H9 (cell line): ENCODE measurements at regions not wholly inside any gene's neighbourhood (a gene's known extent, or its start where the extent isn't known, plus 50 kb on each side); places are given as distances from the start of the nearest gene placed in this dataset.

Experiments
- DNase-seq: peaks from one replicate; pipeline ENCODE4 v3.0.0-alpha.2; 2017
- H2AFZ ChIP-seq: one replicate; pipeline ENCODE4 v1.6.1; 2013; ENCODE audit warnings: mild to moderate bottlenecking, low read length, control low read depth, moderate library complexity
- H2AK5ac ChIP-seq: 2 replicates; pipeline ENCODE4 v1.6.1; 2013; ENCODE audit warnings: low read length, control low read depth, mixed read lengths; ENCODE audit not compliant: insufficient read length
- H2BK120ac ChIP-seq: one replicate; pipeline ENCODE4 v1.6.1; 2013; ENCODE audit warnings: low read depth, mild to moderate bottlenecking, low read length, control low read depth, inconsistent platforms; ENCODE audit not compliant: poor library complexity, severe bottlenecking
- H2BK12ac ChIP-seq: 2 replicates; pipeline ENCODE4 v1.6.1; 2013; ENCODE audit warnings: low read length, control low read depth, mixed read lengths, low read depth; ENCODE audit not compliant: insufficient read length
- H2BK15ac ChIP-seq: 2 replicates; pipeline ENCODE4 v1.6.1; 2013; ENCODE audit warnings: low read depth, low read length, control low read depth
- H2BK20ac ChIP-seq: one replicate; pipeline ENCODE4 v1.6.1; 2013; ENCODE audit warnings: low read depth, mild to moderate bottlenecking, low read length, control low read depth, inconsistent platforms; ENCODE audit not compliant: poor library complexity, severe bottlenecking
- H2BK5ac ChIP-seq: 2 replicates; pipeline ENCODE4 v1.6.1; 2013; ENCODE audit warnings: low read length, control low read depth, mixed read lengths; ENCODE audit not compliant: insufficient read length
- H3K14ac ChIP-seq: 2 replicates; pipeline ENCODE4 v1.6.1; 2013; ENCODE audit warnings: low read length, control low read depth; ENCODE audit not compliant: insufficient read depth
- H3K18ac ChIP-seq: 2 replicates; pipeline ENCODE4 v1.6.1; 2013; ENCODE audit warnings: low read depth, mild to moderate bottlenecking, mixed read lengths, low read length, control low read depth; ENCODE audit not compliant: insufficient read length
- H3K23ac ChIP-seq: 2 replicates; pipeline ENCODE4 v1.6.1; 2013; ENCODE audit warnings: low read length, control low read depth, mixed read lengths, low read depth; ENCODE audit not compliant: insufficient read length
- H3K23me2 ChIP-seq: 2 replicates; pipeline ENCODE4 v1.6.1; 2013; ENCODE audit warnings: low read depth, mild to moderate bottlenecking, mixed read lengths, low read length, control low read depth; ENCODE audit not compliant: insufficient read length, poor library complexity, severe bottlenecking
- H3K27ac ChIP-seq: 2 replicates; pipeline ENCODE4 v1.5.1; 2013; ENCODE audit warnings: low read length, control low read depth, mixed read lengths, low read depth; ENCODE audit not compliant: insufficient read length
- H3K27me3 ChIP-seq: 2 replicates; pipeline ENCODE4 v1.6.1; 2013; ENCODE audit warnings: low read length, control low read depth, inconsistent platforms; ENCODE audit not compliant: insufficient read depth
- H3K4ac ChIP-seq: 2 replicates; pipeline ENCODE4 v1.6.1; 2013; ENCODE audit warnings: low read depth, mild to moderate bottlenecking, control low read depth, inconsistent platforms, low read length, moderate library complexity
- H3K4me1 ChIP-seq: 2 replicates; pipeline ENCODE4 v1.6.1; 2013; ENCODE audit warnings: low read length, control low read depth, inconsistent platforms; ENCODE audit not compliant: insufficient read depth
- H3K4me2 ChIP-seq: 2 replicates; pipeline ENCODE4 v1.6.1; 2013; ENCODE audit warnings: low read length, control low read depth, mixed read lengths; ENCODE audit not compliant: insufficient read length, insufficient read depth
- H3K56ac ChIP-seq: 2 replicates; pipeline ENCODE4 v1.6.1; 2013; ENCODE audit warnings: low read depth, mild to moderate bottlenecking, mixed read lengths, low read length, control low read depth; ENCODE audit not compliant: insufficient read length
- H3K79me1 ChIP-seq: 2 replicates; pipeline ENCODE4 v1.6.1; 2013; ENCODE audit warnings: low read depth, mild to moderate bottlenecking, moderate library complexity, low read length, control low read depth, inconsistent platforms; ENCODE audit not compliant: insufficient read depth, poor library complexity, severe bottlenecking
- H3K79me2 ChIP-seq: 2 replicates; pipeline ENCODE4 v1.6.1; 2013; ENCODE audit warnings: low read length, control low read depth, inconsistent platforms; ENCODE audit not compliant: insufficient read depth
- H3K9ac ChIP-seq: 2 replicates; pipeline ENCODE4 v1.6.1; 2013; ENCODE audit warnings: low read length, control low read depth, mixed read lengths; ENCODE audit not compliant: insufficient read length; ENCODE audit errors: extremely low read depth
- H3K9me3 ChIP-seq: one replicate; pipeline ENCODE4 v1.6.1; 2013; ENCODE audit warnings: low read depth, low read length, inconsistent platforms; ENCODE audit not compliant: control insufficient read depth
- H3T11ph ChIP-seq: one replicate; pipeline ENCODE4 v1.6.1; 2013; ENCODE audit warnings: mild to moderate bottlenecking, low read length, control low read depth, inconsistent platforms
- H4K20me1 ChIP-seq: one replicate; pipeline ENCODE4 v1.6.1; 2013; ENCODE audit not compliant: control insufficient read depth, insufficient read length, insufficient read depth
- H4K5ac ChIP-seq: 2 replicates; pipeline ENCODE4 v1.6.1; 2013; ENCODE audit warnings: low read depth, mild to moderate bottlenecking, mixed read lengths, low read length, control low read depth; ENCODE audit not compliant: insufficient read length
- H4K8ac ChIP-seq: replicated peaks from 2 replicates; pipeline ENCODE4 v1.6.1; 2013; ENCODE audit warnings: low read length, control low read depth, mixed read lengths, low read depth; ENCODE audit not compliant: insufficient read length
- H4K91ac ChIP-seq: 2 replicates; pipeline ENCODE4 v1.6.1; 2013; ENCODE audit warnings: low read depth, mild to moderate bottlenecking, moderate library complexity, mixed read lengths, low read length, control low read depth; ENCODE audit not compliant: insufficient read length
- H3K27ac Mint-ChIP-seq, 3 experiments: 2 replicates in 2 of 3; 3 replicates in 1 of 3; pipeline ENCODE4 v1.8.0; 2020 to 2021; ENCODE audit warnings: mixed read lengths in 3 of 3, mild to moderate bottlenecking in 1 of 3, moderate library complexity in 1 of 3
- H3K27me3 Mint-ChIP-seq: 2 replicates; pipeline ENCODE4 v1.8.0; 2021; ENCODE audit warnings: low read depth, mild to moderate bottlenecking, moderate library complexity, mixed read lengths
- H3K36me3 Mint-ChIP-seq, 3 experiments: 2 replicates in 2 of 3; 3 replicates in 1 of 3; pipeline ENCODE4 v1.8.0; 2020 to 2021; ENCODE audit warnings: low read depth in 3 of 3, mixed read lengths in 3 of 3; ENCODE audit not compliant: insufficient read depth in 1 of 3
- H3K4me1 Mint-ChIP-seq, 2 experiments: 2 replicates each; pipeline ENCODE4 v1.8.0; 2020; ENCODE audit warnings: mixed read lengths in 2 of 2
- H3K4me3 Mint-ChIP-seq, 2 experiments: 2 replicates in 1 of 2; 3 replicates in 1 of 2; pipeline ENCODE4 v1.8.0; 2020 to 2021; ENCODE audit warnings: mild to moderate bottlenecking in 2 of 2, mixed read lengths in 2 of 2, moderate library complexity in 1 of 2
- H3K9me3 Mint-ChIP-seq, 2 experiments: 2 replicates in 1 of 2; 3 replicates in 1 of 2; pipeline ENCODE4 v1.8.0; 2020; ENCODE audit warnings: mild to moderate bottlenecking in 2 of 2, mixed read lengths in 2 of 2, moderate library complexity in 1 of 2
- TF ChIP-seq, protein P1 (sequence below): fragments of 200-600 bp; sonication (generic); conservative IDR thresholded peaks from 3 replicates; pipeline ENCODE4 v1.8.0; 2021; ENCODE audit warnings: antibody characterized with exemption, mild to moderate bottlenecking

DNA sequence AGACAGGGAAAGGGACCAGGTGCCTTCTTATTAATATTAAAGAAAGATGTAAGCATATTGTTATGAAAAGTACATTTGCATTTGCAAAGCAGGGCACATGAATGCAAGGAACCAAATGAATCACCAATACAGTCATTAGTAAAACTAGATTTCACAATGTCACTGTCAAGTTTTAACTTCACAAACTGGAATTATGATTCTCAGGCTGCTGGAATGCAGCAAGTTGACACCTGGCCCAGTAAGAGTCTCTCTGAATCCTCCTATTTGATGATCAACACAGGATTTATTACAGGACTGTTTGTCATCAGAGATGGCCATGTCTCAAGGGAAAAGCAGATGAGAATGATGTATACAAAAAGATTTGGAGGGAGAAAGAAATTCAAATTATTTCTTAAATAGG is 72.9 kb upstream of the STK39 start:
- no peak overlapping the region for H2BK5ac ChIP-seq
- no peaks in the 10 kb centered on the region for H3K36me3 Mint-ChIP-seq
- H3T11ph ChIP-seq, result no peak overlapping the region
- no peaks in the 10 kb centered on the region for H3K9me3 ChIP-seq
- H3K4me1 Mint-ChIP-seq, result peaks cover 15 to 30% of the 10 kb centered on the region in 2 experiments
- no peak overlapping the region for H3K23ac ChIP-seq
- H3K4me1 ChIP-seq, result peaks cover 4% of the 10 kb centered on the region; the same call in 1 of the 2 replicates
- H2BK120ac ChIP-seq, result no peak overlapping the region
- DNase-seq, result no peak
- no peak overlapping the region for H4K91ac ChIP-seq
- no peaks in the 10 kb centered on the region; the same call in 1 of the 2 replicates for H3K27me3 Mint-ChIP-seq
- H3K56ac ChIP-seq, result no peak overlapping the region
- no peaks in the 10 kb centered on the region for H3K23me2 ChIP-seq
- H3K4me2 ChIP-seq, result no peak overlapping the region
- H3K79me1 ChIP-seq, result no peaks in the 10 kb centered on the region
- no peaks in the 10 kb centered on the region for H4K20me1 ChIP-seq
- H3K14ac ChIP-seq, result no peak overlapping the region
- H3K9ac ChIP-seq, result no peak overlapping the region
- no peak overlapping the region for H3K27ac Mint-ChIP-seq
- no peak overlapping the region for H2BK15ac ChIP-seq
- no peak overlapping the region for H2BK12ac ChIP-seq
- H3K18ac ChIP-seq, result no peak overlapping the region
- H3K9me3 Mint-ChIP-seq, result no peaks in the 10 kb centered on the region
- no peak overlapping the region for H3K4ac ChIP-seq
- no peak overlapping the region for H2BK20ac ChIP-seq
- H4K8ac ChIP-seq, result no peak overlapping the region
- no peak overlapping the region for H2AK5ac ChIP-seq
- TF ChIP-seq, protein P1, sequence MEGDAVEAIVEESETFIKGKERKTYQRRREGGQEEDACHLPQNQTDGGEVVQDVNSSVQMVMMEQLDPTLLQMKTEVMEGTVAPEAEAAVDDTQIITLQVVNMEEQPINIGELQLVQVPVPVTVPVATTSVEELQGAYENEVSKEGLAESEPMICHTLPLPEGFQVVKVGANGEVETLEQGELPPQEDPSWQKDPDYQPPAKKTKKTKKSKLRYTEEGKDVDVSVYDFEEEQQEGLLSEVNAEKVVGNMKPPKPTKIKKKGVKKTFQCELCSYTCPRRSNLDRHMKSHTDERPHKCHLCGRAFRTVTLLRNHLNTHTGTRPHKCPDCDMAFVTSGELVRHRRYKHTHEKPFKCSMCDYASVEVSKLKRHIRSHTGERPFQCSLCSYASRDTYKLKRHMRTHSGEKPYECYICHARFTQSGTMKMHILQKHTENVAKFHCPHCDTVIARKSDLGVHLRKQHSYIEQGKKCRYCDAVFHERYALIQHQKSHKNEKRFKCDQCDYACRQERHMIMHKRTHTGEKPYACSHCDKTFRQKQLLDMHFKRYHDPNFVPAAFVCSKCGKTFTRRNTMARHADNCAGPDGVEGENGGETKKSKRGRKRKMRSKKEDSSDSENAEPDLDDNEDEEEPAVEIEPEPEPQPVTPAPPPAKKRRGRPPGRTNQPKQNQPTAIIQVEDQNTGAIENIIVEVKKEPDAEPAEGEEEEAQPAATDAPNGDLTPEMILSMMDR, result no peak
- H3K27ac ChIP-seq, result no peak overlapping the region
- no peaks in the 10 kb centered on the region for H3K27me3 ChIP-seq
- no peaks in the 10 kb centered on the region for H3K79me2 ChIP-seq
- no peak overlapping the region for H3K4me3 Mint-ChIP-seq
- H2AFZ ChIP-seq, result no peak overlapping the region
- no peak overlapping the region for H4K5ac ChIP-seq
